ENCODE measurements at regions not wholly inside any gene's neighbourhood (a gene's known extent, or its start where the extent isn't known, plus 50 kb on each side); places are given as distances from the start of the nearest gene placed in this dataset.

- no peak for DNase-seq (ENCODE audit: low read depth in 2 of 2)
Measured at GRCh38 chr14:97442363-97442762, 645.2 kb downstream of the VRK1 start.

DNA sequence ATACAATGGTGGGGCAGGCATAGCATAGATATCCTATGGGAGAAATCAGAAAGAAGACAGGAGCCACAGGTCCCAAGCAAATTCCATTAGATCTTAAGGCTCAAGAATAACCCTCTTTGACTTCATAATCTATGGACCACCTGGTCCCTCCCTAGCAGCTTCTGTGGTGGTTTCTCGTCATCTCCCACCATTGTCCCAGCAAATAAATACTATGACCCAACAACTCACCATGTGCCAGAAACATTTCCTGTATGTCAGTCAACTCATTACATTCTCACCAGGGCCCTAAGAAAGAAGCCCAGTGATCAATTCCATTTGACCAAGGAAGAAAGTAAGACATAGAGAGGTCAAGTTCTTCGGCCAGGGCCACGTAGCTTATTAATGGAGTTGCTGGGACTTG, 646.2 kb downstream of the VRK1 start:
- DNase-seq (ENCODE audit: low read depth in 2 of 2), result no peak

- DNase-seq (ENCODE audit: low read depth in 2 of 2), result no peak
Measured at GRCh38 chr14:97444248-97444647, 647.1 kb downstream of the VRK1 start.

GRCh38 chr14:97445367-97445766, 648.2 kb downstream of the VRK1 start:
- no peak for DNase-seq (ENCODE audit: low read depth in 2 of 2)

DNA sequence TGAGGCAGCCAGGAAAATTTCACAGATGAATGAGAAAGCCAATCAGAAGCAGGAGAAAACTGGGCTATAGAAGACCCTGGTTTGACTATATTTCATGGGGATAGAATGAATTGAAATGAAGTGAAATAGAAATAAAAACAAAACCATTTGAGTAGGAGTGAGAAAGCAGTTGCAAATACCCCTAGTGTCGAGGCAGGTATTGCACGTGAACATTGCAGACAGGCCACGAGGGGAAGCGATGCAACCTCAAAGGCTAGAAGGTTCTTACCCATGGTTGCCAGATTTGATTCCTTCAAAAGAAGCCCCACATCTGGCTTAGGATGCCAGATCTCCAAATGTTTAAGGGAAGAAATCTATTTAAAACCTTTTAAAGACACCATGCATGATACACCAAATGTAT, 648.9 kb downstream of the VRK1 start:
- no peak for DNase-seq (ENCODE audit: low read depth in 2 of 2)

- no peak for DNase-seq (ENCODE audit: low read depth in 2 of 2)
Measured at GRCh38 chr14:97452314-97452713, 655.1 kb downstream of the VRK1 start.

GRCh38 chr14:97453991-97454390, 656.8 kb downstream of the VRK1 start:
- no peak for DNase-seq (ENCODE audit: low read depth in 2 of 2)

DNA sequence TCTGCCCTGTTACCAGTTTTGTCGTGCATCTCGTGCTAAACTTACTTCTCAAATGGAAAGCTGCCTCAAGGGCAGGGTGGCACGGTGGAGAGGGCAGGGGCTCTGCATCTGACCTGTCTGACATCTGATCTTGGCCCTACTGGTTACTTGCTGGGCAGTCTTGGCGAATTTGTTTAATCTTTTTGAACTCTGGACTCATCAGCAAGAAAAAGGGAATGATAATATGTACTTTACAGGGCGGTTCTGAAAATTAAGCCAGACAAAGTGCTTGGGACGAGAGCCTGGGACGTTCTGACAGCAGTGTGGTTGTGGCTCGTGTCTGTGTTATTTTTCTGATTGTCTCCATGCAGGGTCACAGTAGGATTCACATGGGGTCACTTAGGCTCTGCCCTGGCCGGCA, 659.3 kb downstream of the VRK1 start:
- no peak for DNase-seq (ENCODE audit: low read depth in 2 of 2)

GRCh38 chr14:97456958-97457357, 659.8 kb downstream of the VRK1 start:
- DNase-seq (ENCODE audit: low read depth in 2 of 2), result peak in 1 of 2 donors; percentile 49

GRCh38 chr14:97457575-97458085, 660.4 kb downstream of the VRK1 start:
- DNase-seq (ENCODE audit: low read depth in 2 of 2), result no peak

- DNase-seq (ENCODE audit: low read depth in 2 of 2), result no peak
Measured at GRCh38 chr14:97458255-97458654, 661.1 kb downstream of the VRK1 start.

GRCh38 chr14:97458661-97459579, 661.7 kb downstream of the VRK1 start:
- DNase-seq (ENCODE audit: low read depth in 2 of 2), result peak; percentile 49 to 63

GRCh38 chr14:97462081-97462480, 664.9 kb downstream of the VRK1 start:
- no peak for DNase-seq (ENCODE audit: low read depth in 2 of 2)

DNA sequence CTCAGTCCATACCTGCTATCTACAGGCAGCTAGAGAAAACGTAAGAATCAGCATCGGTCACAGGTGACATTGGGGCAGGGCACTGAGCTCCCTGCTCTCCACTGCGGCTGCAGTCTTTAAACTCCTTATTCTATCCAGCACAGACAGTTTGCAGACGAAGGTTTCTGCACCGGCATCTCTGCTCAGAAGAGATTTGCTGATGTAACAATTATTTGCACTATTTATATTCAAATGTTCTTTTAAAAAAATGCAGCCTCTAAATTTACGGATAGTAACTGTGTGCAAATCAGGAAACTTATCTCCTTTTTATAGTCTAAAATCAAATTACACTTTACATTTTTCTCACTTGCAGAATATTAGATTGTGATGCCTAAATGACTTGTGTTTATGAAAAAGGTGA, 671.0 kb downstream of the VRK1 start:
- no peak for DNase-seq (ENCODE audit: low read depth in 2 of 2)

DNA sequence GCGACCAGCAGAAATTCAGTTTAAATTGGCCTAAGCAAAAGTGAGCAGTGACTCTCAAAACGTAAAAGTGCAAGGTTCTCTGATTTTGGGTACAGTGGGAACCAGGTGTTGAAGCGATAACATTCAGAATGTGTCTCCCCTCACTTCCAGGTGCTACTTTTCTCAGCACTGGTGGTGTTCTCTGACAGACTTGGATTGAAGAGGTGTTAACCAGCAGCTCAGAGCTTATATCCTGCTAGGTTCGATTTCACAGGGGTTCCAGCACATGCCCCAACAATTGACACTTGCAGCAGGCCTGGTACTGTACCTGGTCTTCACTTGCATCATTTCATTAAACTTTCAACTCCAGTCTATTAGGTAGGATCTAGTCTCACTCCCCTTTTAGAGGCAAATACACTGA, 680.2 kb downstream of the VRK1 start:
- DNase-seq (ENCODE audit: low read depth in 2 of 2), result no peak

- DNase-seq (ENCODE audit: low read depth in 2 of 2), result no peak
Measured at GRCh38 chr14:97485201-97485600, 688.0 kb downstream of the VRK1 start.

DNA sequence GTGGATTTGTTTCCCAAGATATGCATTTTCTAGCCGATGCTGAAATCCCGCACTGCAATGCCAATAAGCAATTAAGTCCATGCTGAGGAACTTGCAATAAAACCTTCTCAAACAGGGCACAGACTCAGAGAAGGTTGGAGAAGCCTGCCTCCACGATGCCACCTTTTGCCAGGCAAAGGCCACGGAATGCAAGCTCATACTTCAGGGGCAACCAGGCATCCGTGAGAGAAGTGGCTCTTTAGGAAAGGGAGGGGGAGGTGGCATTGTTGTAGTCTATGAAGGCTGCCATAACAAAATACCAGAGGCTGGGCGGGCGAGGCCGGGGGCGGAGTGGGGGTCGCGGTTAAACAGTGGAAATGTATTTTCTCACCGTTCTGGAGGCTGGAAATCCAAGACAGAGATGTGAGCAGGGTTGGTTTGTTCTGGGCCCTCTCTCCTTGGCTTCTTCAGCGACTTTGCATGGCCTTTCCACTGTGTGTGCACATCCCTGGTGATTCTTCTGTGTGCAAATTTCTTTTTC, 689.5 kb downstream of the VRK1 start:
- no peak for DNase-seq (ENCODE audit: low read depth in 2 of 2)

DNA sequence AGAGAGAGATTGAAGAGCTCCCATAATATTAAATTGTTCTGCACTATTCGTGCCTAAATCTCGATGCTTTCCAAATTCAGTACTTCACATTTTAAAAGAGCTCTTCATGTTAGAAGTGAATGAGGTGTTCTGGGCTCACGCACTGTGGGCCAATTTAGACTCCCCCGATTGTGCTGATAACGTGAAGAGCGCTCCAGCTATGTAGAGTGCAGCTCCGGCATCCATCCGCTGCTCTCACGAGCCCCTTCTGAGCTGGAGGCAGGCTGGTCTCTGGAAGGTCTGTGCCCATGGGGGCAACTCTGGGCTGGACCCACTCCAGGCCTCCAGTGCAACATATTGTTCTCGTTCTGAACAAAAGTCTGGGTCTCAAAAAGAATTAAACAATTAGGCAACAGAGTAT, 692.6 kb downstream of the VRK1 start:
- no peak for DNase-seq (ENCODE audit: low read depth in 2 of 2)

DNA sequence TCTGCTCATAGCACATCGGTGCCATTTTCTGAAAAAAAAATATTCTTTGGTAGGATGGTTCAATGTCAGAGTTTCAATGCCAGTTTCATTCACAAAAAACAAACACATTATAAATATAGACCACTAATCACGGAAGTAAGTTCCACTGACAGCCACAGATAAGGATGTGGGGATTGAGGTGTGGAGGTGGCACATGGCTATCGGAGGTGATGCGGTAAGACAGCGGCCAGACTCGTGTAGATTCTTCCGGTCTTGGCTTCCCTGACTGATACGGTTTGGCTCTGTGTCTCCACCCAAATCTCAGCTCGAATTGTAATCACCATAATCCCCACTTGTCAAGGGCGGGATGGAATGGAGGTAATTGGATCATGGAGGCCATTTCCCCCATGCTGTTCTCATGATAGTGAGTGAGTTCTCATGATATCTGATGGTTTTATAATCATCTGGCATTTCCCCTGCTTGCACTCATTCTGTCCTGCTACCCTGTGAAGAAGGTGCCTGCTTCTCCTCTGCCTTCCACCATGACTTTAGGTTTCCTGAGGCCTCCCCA, 693.4 kb downstream of the VRK1 start:
- no peak for DNase-seq (ENCODE audit: low read depth in 2 of 2)

DNA sequence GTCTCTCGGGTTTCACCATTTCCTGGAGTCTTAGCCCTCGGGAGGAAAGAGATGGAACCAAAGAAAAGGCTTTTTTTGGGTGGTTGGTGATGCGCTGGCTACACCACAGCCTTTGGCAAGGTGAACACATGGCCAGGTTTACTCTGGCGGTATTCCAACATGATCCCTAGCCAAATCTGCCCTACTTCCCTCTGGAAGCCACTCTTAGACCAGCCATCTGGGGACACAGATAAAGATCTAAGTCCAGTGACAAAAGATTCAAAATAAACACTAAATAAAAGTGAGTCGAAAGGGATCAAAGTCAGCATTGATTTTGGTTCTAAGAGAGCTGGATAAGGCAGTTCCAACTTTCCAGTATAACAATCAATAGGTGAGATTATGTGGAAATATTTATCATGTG, 694.5 kb downstream of the VRK1 start:
- no peak for DNase-seq (ENCODE audit: low read depth in 2 of 2)

DNA sequence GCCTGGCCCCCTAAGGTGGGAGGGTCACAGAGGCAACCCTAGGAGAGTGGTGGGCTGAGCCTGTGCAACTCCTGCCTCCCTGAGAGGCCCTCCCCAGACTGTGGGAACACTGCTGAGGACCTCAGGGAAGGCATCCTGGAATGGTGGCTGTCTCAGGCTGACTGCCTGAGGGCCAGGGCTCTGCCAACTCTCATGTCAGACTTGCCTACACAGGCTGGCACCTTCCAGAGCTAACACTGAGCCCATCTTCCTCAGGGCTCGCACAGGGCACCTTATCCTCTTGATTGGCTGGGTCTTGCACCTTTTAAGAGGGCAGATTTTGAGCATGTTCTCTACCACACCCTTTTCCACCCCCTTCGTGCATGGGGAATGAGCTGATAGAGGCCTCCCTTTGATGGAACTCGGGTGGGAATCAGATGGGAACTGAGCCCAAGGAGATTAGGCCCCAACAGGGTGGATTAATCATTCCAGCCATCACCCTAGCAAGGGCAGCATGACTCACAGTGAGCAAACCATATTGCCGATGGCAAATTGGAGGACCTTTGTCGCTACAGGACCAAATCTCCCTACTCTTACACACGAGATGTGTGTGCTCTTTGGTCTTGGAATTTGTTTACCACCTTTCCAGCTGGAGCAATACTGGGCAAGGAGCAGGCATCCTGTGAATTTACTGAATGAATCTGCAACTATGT, 702.8 kb downstream of the VRK1 start:
- DNase-seq (ENCODE audit: low read depth in 2 of 2), result no peak

GRCh38 chr14:97506626-97507025, 709.4 kb downstream of the VRK1 start:
- DNase-seq (ENCODE audit: low read depth in 2 of 2), result no peak

Measured in stimulated activated CD8-positive, alpha-beta memory T cell treated with anti-CD3 and anti-CD28 coated beads, Interleukin-2, amount 100 ng/mL, for 1 hour (primary cell).